Kidney epithelial cell (primary cell): ENCODE measurements at regions not wholly inside any gene's neighbourhood (a gene's known extent, or its start where the extent isn't known, plus 50 kb on each side); places are given as distances from the start of the nearest gene placed in this dataset.
"Not testable (repeated sequence)": the region's sequence is repeated elsewhere in the genome, so short reads cannot be mapped to it uniquely, and the experiment has no call there.

ENCODE experiments used
- DNase-seq: peaks from one replicate; pipeline ENCODE4 v3.0.0-alpha.2; 2010; ENCODE audit warnings: low read depth
- H3K27me3 ChIP-seq: 2 replicates; pipeline ENCODE4 v1.6.0; 2011; ENCODE audit warnings: low read length; ENCODE audit not compliant: control insufficient read depth, insufficient read depth
- H3K36me3 ChIP-seq: 2 replicates; pipeline ENCODE4 v1.5.1; 2011; ENCODE audit warnings: low read length; ENCODE audit not compliant: control insufficient read depth, insufficient read depth
- H3K4me3 ChIP-seq: 2 replicates; pipeline ENCODE4 v1.5.1; 2011; ENCODE audit warnings: low read depth, mild to moderate bottlenecking, control low read depth, low read length
- TF ChIP-seq, protein P1 (sequence below): IDR thresholded peaks from 2 replicates; pipeline ENCODE4 v1.5.1; 2011; ENCODE audit warnings: mild to moderate bottlenecking, moderate library complexity, low read length, control low read depth, inconsistent platforms; ENCODE audit not compliant: insufficient read depth, poor library complexity, severe bottlenecking

DNA sequence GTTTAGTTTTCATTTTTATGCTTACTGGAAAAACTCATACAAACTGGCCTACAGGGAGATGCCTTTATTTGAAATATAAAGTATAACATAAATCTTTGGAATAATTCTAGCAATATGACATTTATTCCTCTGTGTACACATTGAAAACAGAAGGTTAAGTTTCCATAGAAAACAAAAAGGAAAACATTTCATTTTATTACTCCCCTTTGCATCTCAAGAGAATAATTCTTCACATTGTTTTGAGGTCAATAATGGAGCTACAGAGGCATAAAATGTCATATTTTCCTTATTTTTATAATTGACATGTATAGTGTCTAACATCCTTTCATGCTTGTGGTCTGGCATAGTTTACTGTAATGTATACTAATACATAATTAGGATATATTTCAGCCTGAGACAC lies 187.6 kb upstream of the AGTR1 start:
- no peaks in the 10 kb centered on the region for H3K36me3 ChIP-seq
- no peaks in the 10 kb centered on the region for H3K27me3 ChIP-seq
- no peak for DNase-seq
- H3K4me3 ChIP-seq, result no peak overlapping the region
- TF ChIP-seq, protein P1, sequence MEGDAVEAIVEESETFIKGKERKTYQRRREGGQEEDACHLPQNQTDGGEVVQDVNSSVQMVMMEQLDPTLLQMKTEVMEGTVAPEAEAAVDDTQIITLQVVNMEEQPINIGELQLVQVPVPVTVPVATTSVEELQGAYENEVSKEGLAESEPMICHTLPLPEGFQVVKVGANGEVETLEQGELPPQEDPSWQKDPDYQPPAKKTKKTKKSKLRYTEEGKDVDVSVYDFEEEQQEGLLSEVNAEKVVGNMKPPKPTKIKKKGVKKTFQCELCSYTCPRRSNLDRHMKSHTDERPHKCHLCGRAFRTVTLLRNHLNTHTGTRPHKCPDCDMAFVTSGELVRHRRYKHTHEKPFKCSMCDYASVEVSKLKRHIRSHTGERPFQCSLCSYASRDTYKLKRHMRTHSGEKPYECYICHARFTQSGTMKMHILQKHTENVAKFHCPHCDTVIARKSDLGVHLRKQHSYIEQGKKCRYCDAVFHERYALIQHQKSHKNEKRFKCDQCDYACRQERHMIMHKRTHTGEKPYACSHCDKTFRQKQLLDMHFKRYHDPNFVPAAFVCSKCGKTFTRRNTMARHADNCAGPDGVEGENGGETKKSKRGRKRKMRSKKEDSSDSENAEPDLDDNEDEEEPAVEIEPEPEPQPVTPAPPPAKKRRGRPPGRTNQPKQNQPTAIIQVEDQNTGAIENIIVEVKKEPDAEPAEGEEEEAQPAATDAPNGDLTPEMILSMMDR, result no peak

DNA sequence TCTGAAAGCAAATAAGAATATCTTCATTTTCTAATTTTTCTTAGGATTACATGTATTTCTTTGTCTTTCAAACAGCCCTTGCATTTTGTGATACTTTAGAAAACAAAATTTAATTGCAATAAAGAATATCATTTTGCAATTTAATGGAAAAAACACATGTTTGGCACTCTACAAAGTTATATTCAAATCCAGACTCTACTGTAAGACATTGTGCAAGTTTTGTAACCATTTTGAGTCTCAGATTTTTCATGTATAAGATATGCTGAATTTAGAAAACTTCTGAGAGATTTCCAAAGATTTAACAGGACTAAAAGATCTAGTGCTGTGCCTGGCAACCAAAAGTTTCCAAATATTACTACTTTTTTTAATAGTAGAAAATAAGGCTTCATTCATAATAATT lies 187.1 kb upstream of the AGTR1 start:
- Histone ChIP-seq H3K36me3 (no peaks in the 10 kb centered on the region), H3K4me3 (no peak overlapping the region), H3K27me3 (no peaks in the 10 kb centered on the region)
- TF ChIP-seq, protein P1, result no peak
- DNase-seq, result no peak

DNA sequence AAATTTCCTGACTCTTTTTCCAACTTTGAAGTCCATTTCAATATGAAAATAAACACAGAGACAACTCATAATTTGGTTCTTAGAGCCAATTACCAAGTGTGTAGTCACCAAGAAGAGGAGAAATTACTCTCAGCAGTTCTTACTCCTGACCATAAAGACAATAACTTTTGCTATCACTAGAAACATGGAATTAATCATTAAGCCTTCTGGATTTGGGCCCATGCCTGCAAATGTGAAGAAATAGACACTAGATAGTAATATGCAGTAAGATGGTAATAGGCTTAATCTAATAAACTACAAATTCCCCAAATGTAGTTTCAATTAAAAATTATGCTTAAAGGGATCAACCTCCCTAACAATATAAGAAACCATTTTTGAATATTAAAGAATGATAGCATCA lies 185.1 kb upstream of the AGTR1 start:
- no peaks in the 10 kb centered on the region for H3K36me3 ChIP-seq
- no peaks in the 10 kb centered on the region for H3K27me3 ChIP-seq
- TF ChIP-seq, protein P1, result no peak
- no peak for DNase-seq
- no peak overlapping the region for H3K4me3 ChIP-seq

DNA sequence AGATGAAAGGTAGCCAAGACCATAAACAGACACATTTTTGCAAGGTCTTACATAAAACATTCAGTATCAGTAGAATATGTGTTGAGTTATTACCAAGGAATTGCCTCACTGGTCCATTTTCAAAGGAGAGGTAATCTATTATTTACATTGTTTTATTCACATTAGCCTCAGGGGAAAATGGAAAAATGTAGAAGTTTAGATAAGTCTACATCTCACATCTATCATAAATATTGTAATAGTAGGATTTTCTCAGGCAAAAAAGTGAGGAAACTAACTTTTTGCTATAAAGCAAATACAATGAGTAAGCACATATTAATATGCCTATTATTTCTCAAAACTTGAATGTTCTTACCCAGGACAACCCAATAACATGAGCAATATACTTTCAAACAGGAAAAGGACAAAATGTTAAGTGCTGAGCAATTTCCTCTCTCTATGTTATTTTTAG lies 184.6 kb upstream of the AGTR1 start:
- Histone ChIP-seq H3K27me3 (no peaks in the 10 kb centered on the region), H3K4me3 (no peak overlapping the region), H3K36me3 (no peaks in the 10 kb centered on the region)
- no peak for DNase-seq
- TF ChIP-seq, protein P1, result no peak

DNA sequence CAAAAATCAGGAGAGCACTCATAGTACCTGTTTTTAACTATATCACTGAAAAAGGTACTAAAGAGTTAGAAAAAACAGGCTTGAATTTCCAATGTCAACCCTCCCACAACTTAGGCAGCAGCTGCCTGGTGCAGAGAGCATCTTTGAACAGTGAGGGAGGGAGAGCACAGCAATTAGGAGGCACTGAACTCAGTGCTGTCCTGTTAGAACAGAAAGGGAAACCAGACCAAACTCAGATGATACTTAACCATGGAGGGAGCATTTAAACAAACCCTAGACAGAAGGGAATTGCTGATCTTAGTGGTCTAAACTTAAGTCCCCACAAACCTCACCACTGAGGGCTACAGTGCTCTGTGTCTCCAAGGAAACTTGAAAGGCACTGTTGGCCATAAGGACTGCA lies 179.2 kb upstream of the AGTR1 start:
- H3K36me3 ChIP-seq, result no peaks in the 10 kb centered on the region
- DNase-seq, result no peak
- TF ChIP-seq, protein P1, result no peak
- no peaks in the 10 kb centered on the region for H3K27me3 ChIP-seq
- no peak overlapping the region for H3K4me3 ChIP-seq

DNA sequence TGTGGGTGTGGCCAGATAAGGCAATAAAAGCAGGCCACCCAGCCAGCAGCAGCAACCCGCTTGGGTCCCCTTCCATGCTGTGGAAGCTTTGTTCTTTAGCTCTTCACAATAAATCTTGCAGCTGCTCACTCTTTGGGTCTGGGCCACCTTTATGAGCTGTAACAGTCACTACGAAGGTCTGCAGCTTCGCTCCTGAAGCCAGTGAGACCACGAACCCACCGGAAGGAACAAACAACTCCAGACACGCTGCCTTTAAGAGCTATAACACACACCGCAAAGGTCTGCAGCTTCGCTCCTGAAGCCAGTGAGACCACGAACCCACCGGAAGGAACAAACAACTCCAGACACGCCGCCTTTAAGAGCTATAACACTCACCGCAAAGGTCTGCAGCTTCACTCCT lies 172.1 kb upstream of the AGTR1 start:
- not testable (repeated sequence) for H3K27me3 ChIP-seq

More for the DNA sequence above, 172.1 kb upstream of the AGTR1 start:
- H3K4me3 ChIP-seq, H3K36me3 ChIP-seq, DNase-seq: not testable (repeated sequence)
